DND-41 (cell line): ENCODE measurements at regions not wholly inside any gene's neighbourhood (a gene's known extent, or its start where the extent isn't known, plus 50 kb on each side); places are given as distances from the start of the nearest gene placed in this dataset.

Experiments used
- CTCF ChIP-seq: IDR thresholded peaks from 2 replicates; pipeline ENCODE4 v1.5.1; 2012; ENCODE audit warnings: borderline replicate concordance, low read length, moderate library complexity, mild to moderate bottlenecking; ENCODE audit not compliant: poor library complexity, severe bottlenecking; ENCODE audit errors: extremely low read depth
- EZH2 ChIP-seq: IDR thresholded peaks from 3 replicates; pipeline ENCODE4 v1.6.1; 2012; ENCODE audit warnings: borderline replicate concordance, low read depth, mild to moderate bottlenecking, moderate library complexity, low read length, inconsistent platforms; ENCODE audit not compliant: severe bottlenecking

GRCh38 chr3:81952141-81952540 lies 190.7 kb upstream of the GBE1 start:
- peak; percentile 9 for TF ChIP-seq CTCF
- TF ChIP-seq EZH2 = no peak
